Lower leg skin (tissue), 3 donors: ENCODE measurements at regions not wholly inside any gene's neighbourhood (a gene's known extent, or its start where the extent isn't known, plus 50 kb on each side); places are given as distances from the start of the nearest gene placed in this dataset.

Source experiments
- CTCF ChIP-seq, 3 donors: fragments of 450-650 bp; IDR thresholded peaks; one replicate each; pipeline ENCODE4 v1.5.1; 2016; ENCODE audit warnings: antibody characterized with exemption in 3 of 3, mild to moderate bottlenecking in 3 of 3, moderate library complexity in 2 of 3
- POLR2A ChIP-seq, 2 donors: fragments of 450-650 bp; IDR thresholded peaks; one replicate each; pipeline ENCODE4 v1.6.1; 2016 to 2017; ENCODE audit warnings: antibody characterized with exemption in 2 of 2, mild to moderate bottlenecking in 1 of 2, moderate library complexity in 1 of 2

GRCh38 chr9:118561051-118561450, 808.2 kb downstream of the BRINP1 start:
- TF ChIP-seq CTCF (IDR thresholded peaks at IDR 0.05) (no peak), POLR2A (IDR thresholded peaks at IDR 0.05) (no peak)
